HG02938 (cell line): ENCODE measurements at regions not wholly inside any gene's neighbourhood (a gene's known extent, or its start where the extent isn't known, plus 50 kb on each side); places are given as distances from the start of the nearest gene placed in this dataset.
"Not testable (repeated sequence)": the region's sequence is repeated elsewhere in the genome, so short reads cannot be mapped to it uniquely, and the experiment has no call there.

Experiments
- ATAC-seq: cut with Tn5 transposase; IDR thresholded peaks from one replicate; pipeline ENCODE4 v1.9.1; 2021; ENCODE audit warnings: mild to moderate bottlenecking, moderate library complexity; ENCODE audit not compliant: unreplicated experiment

- no peak for ATAC-seq
These were observed 123.7 kb upstream of the KIF26B start for GRCh38 chr1:245031041-245031440.

DNA sequence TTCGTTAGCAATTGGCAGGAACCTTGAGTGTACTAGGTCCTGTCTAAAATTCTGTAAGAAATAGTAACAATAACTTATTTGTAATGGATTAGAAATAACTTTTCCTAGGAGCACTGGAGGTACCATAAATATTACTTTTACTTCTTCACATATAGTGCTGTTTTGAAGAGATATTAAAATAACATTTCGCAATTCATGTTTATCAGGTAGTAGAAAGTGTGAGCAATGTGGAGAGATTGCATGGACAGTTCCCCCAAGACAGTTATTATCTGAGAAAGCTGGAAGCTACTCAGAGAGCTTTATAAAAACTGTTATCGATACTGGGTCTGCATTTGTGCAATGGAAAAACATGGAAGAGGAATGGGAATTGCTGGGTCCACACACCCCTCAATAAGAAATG lies 128.5 kb upstream of the KIF26B start:
- no peak for ATAC-seq

GRCh38 chr1:245025525-245025924 lies 129.3 kb upstream of the KIF26B start:
- ATAC-seq = no peak

DNA sequence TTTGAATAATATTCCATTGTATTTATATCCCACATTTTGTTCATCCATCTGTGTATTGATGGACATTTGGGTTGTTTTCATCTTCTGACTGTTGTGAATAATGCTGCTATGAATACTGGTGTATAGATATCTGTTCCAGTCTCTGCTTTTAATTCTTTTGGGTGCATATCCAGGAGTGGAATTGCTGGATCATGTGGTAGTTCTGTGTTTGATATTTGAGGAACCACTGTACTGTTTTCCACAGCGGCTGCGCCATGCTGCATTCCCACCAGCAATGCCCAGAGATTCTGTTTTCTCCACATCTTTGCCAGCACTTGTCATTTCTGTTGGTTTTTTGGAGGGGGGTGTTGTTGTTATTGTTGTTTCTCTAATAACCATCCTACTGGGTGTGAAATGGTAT lies 131.6 kb upstream of the KIF26B start:
- no peak for ATAC-seq

DNA sequence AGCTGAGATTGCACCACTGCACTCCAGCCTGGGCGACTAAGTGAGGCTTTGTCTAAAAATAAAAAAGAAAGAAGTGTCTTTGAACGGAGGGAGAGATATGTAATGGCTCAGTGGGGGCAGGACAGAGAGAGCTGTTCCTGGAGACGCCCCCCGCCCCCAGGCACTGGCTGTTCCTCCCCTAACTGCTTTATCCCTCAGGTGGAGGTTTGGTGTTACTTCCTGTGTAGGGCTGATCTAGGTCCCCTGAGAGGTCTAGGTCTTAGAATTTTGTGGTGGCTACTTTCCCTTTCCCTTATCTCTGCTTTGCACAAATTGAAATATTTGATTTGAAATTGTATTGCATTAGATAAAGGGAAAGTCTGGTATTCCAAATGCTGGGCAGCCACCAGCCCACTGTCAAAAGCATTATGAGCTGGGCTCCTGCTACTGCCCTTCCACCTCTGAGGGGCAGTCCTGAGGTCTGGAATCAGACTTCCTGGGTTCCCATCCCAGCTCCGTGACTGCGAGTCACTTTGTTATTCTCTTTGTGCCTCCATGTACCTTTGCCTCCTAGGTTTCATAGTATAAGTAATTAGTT lies 134.8 kb upstream of the KIF26B start:
- ATAC-seq = no peak

- no peak for ATAC-seq
These were observed 138.1 kb upstream of the KIF26B start for GRCh38 chr1:245016700-245017099.

DNA sequence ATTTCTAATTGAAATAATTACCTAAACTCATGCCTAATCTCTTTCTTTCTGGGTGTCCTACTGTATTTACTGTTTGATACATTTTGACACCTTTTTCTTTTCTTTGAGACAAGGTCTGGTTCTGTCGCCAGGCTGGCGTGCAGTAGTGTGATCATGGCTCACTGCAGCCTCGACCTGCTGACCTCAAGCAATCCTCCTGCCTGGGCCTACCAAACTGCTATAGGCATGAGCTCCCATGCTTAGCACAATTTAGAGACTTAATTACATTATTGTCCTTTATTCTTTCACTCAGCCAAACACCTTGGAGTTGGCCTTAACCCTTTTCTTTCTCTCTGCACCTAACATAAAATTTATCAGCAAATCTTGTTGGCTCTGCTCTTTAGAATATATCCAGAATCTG lies 139.8 kb upstream of the KIF26B start:
- no peak for ATAC-seq

- no peak for ATAC-seq
These were observed 140.3 kb upstream of the KIF26B start for GRCh38 chr1:245014247-245015029.

DNA sequence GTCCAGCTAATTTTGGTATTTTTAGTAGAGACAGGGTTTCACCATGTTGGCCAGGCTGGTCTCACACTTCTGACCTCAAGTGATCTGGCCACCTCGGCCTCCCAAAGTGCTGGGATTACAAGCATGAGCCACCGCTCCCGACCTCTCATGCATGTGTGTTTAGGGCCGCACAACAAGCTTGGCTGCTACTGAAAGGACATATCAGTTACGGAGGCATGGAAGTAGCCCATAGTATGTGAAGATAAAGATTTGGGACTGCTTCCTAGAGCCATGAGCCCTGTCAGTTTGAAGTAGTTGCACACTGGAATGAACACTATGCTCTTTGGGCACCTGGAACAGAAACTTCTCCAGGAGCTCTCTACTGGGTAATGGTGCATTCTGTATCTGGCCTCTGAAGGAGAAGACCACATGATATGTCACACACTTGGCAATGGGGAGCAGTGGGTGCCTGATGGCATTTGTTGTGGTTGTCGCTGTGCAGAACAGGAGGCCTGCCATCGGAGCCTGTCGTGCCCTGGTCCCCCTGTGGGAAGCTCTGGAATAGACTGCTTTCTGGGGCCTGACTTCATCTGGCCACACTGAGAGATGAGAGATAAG lies 144.7 kb upstream of the KIF26B start:
- ATAC-seq = no peak

GRCh38 chr1:245008761-245009160 lies 144.4 kb upstream of the HNRNPU start:
- ATAC-seq = no peak

GRCh38 chr1:245007852-245008251 lies 143.5 kb upstream of the HNRNPU start:
- ATAC-seq = no peak

- no peak for ATAC-seq
These were observed 138.9 kb upstream of the HNRNPU start for GRCh38 chr1:245003246-245003645.

DNA sequence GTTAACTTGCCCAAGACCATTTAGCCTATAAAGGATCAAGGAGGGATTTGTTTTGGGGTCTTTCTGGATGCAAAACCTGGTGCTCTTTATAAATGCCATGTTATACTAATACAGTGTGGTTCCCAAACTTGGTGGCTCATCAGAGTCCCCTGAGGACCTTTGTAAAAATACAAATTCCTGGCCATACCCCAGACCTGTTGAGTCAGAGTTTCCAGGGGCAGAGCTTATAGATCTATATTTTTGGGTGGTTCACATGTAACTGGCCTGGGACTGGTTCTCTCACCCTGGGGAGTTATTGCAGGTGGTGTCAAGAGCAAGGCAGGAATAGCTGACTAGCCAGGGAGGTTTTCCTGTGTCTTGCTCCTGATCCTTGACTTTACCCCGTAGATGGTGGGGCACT lies 136.9 kb upstream of the HNRNPU start:
- ATAC-seq = no peak

GRCh38 chr1:245000872-245001188 lies 136.5 kb upstream of the HNRNPU start:
- ATAC-seq = no peak

DNA sequence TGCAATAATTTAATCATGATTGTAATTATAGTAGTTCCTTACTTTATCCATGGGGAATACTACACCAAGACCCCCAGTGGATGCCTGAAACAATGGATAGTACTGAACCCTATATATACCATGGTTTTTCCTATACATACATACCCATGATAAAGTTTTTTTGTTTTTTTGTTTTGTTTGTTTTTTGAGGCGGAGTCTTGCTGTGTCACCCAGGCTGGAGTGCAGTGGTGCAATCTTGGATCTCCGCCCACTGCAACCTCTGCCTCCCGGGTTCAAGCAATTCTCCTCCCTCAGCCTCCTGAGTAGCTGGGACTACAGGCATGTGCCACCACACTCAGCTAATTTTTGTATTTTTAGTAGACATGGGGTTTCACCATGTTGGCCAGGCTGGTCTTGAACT lies 135.3 kb upstream of the HNRNPU start:
- not testable (repeated sequence) for ATAC-seq

GRCh38 chr1:244998717-244999346 lies 134.5 kb upstream of the HNRNPU start:
- no peak for ATAC-seq

DNA sequence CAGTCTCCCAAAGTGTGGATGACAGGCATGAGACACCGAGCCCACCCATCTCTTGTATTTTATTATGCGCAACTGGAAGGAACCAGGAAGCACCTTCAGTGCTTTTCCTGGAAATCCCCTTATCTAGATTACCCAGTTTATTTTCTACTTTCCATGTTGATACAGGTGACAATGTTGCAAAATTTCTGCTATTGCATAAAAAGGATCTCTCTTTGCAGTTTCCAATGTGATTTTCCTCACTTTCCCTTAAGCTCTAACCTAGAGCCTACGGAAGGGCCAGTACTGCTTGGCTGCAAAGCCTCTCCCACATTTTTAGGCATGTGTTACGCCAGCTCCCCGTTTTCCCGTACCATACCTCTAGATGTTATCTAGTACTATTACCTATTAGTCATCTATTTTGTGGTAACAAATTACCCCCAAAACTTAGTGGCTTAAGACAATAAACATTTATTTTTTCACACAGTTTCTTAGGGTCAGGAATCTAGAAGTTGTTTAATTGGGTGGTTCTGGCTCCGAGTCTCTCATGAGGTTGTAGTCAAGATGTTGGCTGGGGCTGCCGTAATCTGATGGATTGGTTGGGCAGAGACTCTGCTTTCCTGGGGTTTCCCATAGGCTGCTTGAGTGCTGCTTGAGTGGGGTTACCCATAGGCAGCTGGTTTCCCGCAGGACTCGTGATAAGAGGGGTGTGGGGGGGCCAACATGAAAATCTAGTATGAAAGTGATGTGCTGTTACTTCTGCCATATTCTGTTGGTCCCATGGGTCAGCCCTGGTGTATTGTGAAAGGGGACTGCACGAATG lies 131.5 kb upstream of the HNRNPU start:
- no peak for ATAC-seq

- ATAC-seq = no peak
These were observed 128.5 kb upstream of the HNRNPU start for GRCh38 chr1:244992833-244993232.

- no peak for ATAC-seq
These were observed 125.5 kb upstream of the HNRNPU start for GRCh38 chr1:244989813-244990212.

- ATAC-seq = no peak
These were observed 124.2 kb upstream of the HNRNPU start for GRCh38 chr1:244988521-244988920.

DNA sequence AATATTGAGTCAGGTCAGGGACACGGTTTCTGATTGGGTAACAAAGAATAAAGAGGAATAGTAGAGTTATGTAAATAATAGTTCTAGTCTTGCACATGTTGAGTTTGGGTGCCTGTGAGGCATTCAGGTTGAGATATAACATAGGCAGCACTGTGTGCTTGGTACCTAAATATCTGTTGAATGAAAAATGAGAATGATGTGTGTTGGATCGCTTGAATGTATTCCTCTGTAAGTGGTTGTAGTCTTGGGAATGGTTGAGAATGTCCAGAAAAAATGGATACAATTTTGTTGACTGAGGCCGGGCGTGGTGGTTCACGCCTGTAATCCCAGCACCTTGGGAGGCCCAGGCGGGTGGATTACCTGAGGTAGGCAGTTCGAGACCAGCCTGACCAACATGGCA lies 116.3 kb upstream of the HNRNPU start:
- ATAC-seq = no peak
